ENCODE measurements at regions not wholly inside any gene's neighbourhood (a gene's known extent, or its start where the extent isn't known, plus 50 kb on each side); places are given as distances from the start of the nearest gene placed in this dataset.

DNA sequence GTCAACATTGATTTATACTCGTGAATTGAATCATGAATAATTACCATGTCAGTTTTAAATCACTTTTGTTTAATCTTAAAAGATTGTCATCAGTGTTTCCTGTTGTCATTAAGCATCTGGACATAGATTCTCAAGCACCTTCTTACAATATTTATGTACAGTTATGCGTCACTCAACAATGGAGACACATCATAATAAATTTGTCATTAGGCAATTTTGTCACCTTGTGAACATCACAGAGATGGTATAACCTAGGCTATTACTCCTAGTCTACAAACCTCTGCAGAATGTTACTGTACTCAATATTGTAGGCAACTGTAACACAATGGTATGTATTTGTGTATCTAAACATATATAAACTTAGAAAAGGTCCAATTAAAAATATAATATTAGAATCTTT is 2130.9 kb upstream of the PCDH20 start:
- no peak overlapping the region for H2BK5ac ChIP-seq (ENCODE audit: insufficient read length, low read length)
- H3K4ac ChIP-seq (ENCODE audit: low read depth, low read length), result no peak overlapping the region
- WGBS (ENCODE audit: extremely low coverage, insufficient read length, low lambda C conversion rate), result no CpG with 5 or more reads among the region's 2 CpGs
- H3K14ac ChIP-seq (ENCODE audit: insufficient read depth, low read length), result no peak overlapping the region
- no peak overlapping the region for H3K23ac ChIP-seq (ENCODE audit: insufficient read length, low read depth, low read length)
- H3K27ac ChIP-seq (ENCODE audit: insufficient read length, low read depth, low read length), result no peak overlapping the region
- H3K4me1 Mint-ChIP-seq, result peaks cover 4 to 6% of the 10 kb centered on the region in 2 experiments
- no peak overlapping the region for H4K8ac ChIP-seq (replicated peaks; ENCODE audit: insufficient read length, low read depth, low read length)
- H3K9ac ChIP-seq (ENCODE audit: extremely low read depth, insufficient read length, low read length), result no peak overlapping the region
- H4K91ac ChIP-seq (ENCODE audit: insufficient read length, low read depth, low read length), result no peak overlapping the region
- H2AFZ ChIP-seq (ENCODE audit: low read length), result no peak overlapping the region
- no peak overlapping the region for H2AK5ac ChIP-seq (ENCODE audit: insufficient read length, low read length)
- no peak for DNase-seq
- no peak overlapping the region for H2BK20ac ChIP-seq (ENCODE audit: low read depth, low read length, poor library complexity, severe bottlenecking)
- H4K5ac ChIP-seq (ENCODE audit: insufficient read length, low read depth, low read length), result no peak overlapping the region
- no peak overlapping the region for H3K27ac Mint-ChIP-seq
- peaks cover 16% of the 10 kb centered on the region for H3K27me3 Mint-ChIP-seq (ENCODE audit: low read depth)
- H3K4me3 Mint-ChIP-seq, result no peak overlapping the region
- no peaks in the 10 kb centered on the region for H3K4me1 ChIP-seq (ENCODE audit: insufficient read depth, low read length)
- H3K27me3 ChIP-seq (ENCODE audit: insufficient read depth, low read length), result peaks cover 7% of the 10 kb centered on the region; the same call in 1 of the 2 replicates
- H2BK15ac ChIP-seq (ENCODE audit: low read depth, low read length), result no peak overlapping the region
- H3T11ph ChIP-seq (ENCODE audit: low read length), result no peak overlapping the region
- no peaks in the 10 kb centered on the region for H3K23me2 ChIP-seq (ENCODE audit: insufficient read length, low read depth, low read length, poor library complexity, severe bottlenecking)
- H3K9me3 Mint-ChIP-seq, result no peaks in the 10 kb centered on the region; a peak in 1 of 5 replicates
- TF ChIP-seq, protein P1, sequence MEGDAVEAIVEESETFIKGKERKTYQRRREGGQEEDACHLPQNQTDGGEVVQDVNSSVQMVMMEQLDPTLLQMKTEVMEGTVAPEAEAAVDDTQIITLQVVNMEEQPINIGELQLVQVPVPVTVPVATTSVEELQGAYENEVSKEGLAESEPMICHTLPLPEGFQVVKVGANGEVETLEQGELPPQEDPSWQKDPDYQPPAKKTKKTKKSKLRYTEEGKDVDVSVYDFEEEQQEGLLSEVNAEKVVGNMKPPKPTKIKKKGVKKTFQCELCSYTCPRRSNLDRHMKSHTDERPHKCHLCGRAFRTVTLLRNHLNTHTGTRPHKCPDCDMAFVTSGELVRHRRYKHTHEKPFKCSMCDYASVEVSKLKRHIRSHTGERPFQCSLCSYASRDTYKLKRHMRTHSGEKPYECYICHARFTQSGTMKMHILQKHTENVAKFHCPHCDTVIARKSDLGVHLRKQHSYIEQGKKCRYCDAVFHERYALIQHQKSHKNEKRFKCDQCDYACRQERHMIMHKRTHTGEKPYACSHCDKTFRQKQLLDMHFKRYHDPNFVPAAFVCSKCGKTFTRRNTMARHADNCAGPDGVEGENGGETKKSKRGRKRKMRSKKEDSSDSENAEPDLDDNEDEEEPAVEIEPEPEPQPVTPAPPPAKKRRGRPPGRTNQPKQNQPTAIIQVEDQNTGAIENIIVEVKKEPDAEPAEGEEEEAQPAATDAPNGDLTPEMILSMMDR (conservative IDR thresholded peaks at IDR 0.05), result no peak
- no peaks in the 10 kb centered on the region for H3K9me3 ChIP-seq (ENCODE audit: control insufficient read depth, low read depth, low read length)
- no peaks in the 10 kb centered on the region for H3K36me3 Mint-ChIP-seq (ENCODE audit: insufficient read depth in 1 of 3, low read depth in 3 of 3)
- no peaks in the 10 kb centered on the region for H4K20me1 ChIP-seq (ENCODE audit: control insufficient read depth, insufficient read depth, insufficient read length)
- no peak overlapping the region for H2BK12ac ChIP-seq (ENCODE audit: insufficient read length, low read depth, low read length)
- H3K18ac ChIP-seq (ENCODE audit: insufficient read length, low read depth, low read length), result no peak overlapping the region
- no peak overlapping the region for H3K56ac ChIP-seq (ENCODE audit: insufficient read length, low read depth, low read length)
- no peaks in the 10 kb centered on the region for H3K79me2 ChIP-seq (ENCODE audit: insufficient read depth, low read length)
- no peaks in the 10 kb centered on the region for H3K79me1 ChIP-seq (ENCODE audit: insufficient read depth, low read depth, low read length, poor library complexity, severe bottlenecking)
- H3K4me2 ChIP-seq (ENCODE audit: insufficient read depth, insufficient read length, low read length), result no peak overlapping the region
- no peak overlapping the region for H2BK120ac ChIP-seq (ENCODE audit: low read depth, low read length, poor library complexity, severe bottlenecking)
